OCI-LY1 (cell line): ENCODE measurements at regions not wholly inside any gene's neighbourhood (a gene's known extent, or its start where the extent isn't known, plus 50 kb on each side); places are given as distances from the start of the nearest gene placed in this dataset.

Experiments used
- CTCF ChIP-seq: fragments of 200-600 bp; sonication (generic), shearing (Covaris generic); IDR thresholded peaks from 2 replicates; pipeline ENCODE4 v1.5.1; 2017; ENCODE audit warnings: mild to moderate bottlenecking, antibody characterized with exemption, low read length, moderate library complexity, mixed read lengths
- EZH2 ChIP-seq: fragments of 200-600 bp; sonication (generic), shearing (Covaris generic); IDR thresholded peaks from 2 replicates; pipeline ENCODE4 v1.8.0; 2017; ENCODE audit warnings: borderline replicate concordance, mixed run types, mild to moderate bottlenecking, antibody characterized with exemption, low read length, moderate library complexity, mixed read lengths

- TF ChIP-seq CTCF (no peak), EZH2 (no peak)
Measured at GRCh38 chr10:61181832-61182231, 237.8 kb upstream of the RHOBTB1 start.
